AG10803 (cell line): ENCODE measurements at regions not wholly inside any gene's neighbourhood (a gene's known extent, or its start where the extent isn't known, plus 50 kb on each side); places are given as distances from the start of the nearest gene placed in this dataset.

Experiments used
- DNase-seq: peaks from one replicate; pipeline ENCODE4 v3.0.0; 2010; ENCODE audit warnings: low read depth
- H3K4me3 ChIP-seq: 2 replicates; pipeline ENCODE4 v1.5.1; 2011; ENCODE audit warnings: mild to moderate bottlenecking, low read length, control low read depth
- TF ChIP-seq, protein P1 (sequence below): conservative IDR thresholded peaks from 2 replicates; pipeline ENCODE4 v1.5.1; 2011; ENCODE audit warnings: mild to moderate bottlenecking, low read length, control low read depth, inconsistent platforms

- no peak for DNase-seq
- no peak overlapping the region for H3K4me3 ChIP-seq
- TF ChIP-seq, protein P1, sequence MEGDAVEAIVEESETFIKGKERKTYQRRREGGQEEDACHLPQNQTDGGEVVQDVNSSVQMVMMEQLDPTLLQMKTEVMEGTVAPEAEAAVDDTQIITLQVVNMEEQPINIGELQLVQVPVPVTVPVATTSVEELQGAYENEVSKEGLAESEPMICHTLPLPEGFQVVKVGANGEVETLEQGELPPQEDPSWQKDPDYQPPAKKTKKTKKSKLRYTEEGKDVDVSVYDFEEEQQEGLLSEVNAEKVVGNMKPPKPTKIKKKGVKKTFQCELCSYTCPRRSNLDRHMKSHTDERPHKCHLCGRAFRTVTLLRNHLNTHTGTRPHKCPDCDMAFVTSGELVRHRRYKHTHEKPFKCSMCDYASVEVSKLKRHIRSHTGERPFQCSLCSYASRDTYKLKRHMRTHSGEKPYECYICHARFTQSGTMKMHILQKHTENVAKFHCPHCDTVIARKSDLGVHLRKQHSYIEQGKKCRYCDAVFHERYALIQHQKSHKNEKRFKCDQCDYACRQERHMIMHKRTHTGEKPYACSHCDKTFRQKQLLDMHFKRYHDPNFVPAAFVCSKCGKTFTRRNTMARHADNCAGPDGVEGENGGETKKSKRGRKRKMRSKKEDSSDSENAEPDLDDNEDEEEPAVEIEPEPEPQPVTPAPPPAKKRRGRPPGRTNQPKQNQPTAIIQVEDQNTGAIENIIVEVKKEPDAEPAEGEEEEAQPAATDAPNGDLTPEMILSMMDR, result no peak
These were observed 85.8 kb upstream of the PRNP start for GRCh38 chr20:4600308-4601014.

GRCh38 chr20:4597215-4597614 lies 89.0 kb upstream of the PRNP start:
- no peak overlapping the region for H3K4me3 ChIP-seq
- no peak for DNase-seq
- TF ChIP-seq, protein P1, result no peak

DNA sequence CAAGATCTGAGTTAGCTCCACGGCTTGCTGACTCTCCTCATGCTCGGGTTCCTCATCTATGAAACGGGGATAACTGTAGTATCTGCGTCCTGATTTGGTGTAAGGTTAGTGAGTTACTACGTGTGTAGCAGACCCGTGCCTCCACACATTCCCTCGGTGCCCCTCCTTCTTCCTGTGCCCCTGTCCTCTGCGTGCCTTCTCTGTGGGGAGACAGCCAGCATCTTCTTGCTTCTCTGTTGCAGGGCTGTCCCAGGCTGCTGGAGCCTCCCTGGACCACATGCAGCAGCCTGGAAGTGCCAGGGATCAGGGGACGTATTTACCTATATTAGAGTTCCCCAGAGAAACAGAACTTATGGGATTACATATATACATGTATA lies 93.1 kb upstream of the PRNP start:
- DNase-seq, result no peak
- TF ChIP-seq, protein P1, result no peak
- no peak overlapping the region for H3K4me3 ChIP-seq

DNA sequence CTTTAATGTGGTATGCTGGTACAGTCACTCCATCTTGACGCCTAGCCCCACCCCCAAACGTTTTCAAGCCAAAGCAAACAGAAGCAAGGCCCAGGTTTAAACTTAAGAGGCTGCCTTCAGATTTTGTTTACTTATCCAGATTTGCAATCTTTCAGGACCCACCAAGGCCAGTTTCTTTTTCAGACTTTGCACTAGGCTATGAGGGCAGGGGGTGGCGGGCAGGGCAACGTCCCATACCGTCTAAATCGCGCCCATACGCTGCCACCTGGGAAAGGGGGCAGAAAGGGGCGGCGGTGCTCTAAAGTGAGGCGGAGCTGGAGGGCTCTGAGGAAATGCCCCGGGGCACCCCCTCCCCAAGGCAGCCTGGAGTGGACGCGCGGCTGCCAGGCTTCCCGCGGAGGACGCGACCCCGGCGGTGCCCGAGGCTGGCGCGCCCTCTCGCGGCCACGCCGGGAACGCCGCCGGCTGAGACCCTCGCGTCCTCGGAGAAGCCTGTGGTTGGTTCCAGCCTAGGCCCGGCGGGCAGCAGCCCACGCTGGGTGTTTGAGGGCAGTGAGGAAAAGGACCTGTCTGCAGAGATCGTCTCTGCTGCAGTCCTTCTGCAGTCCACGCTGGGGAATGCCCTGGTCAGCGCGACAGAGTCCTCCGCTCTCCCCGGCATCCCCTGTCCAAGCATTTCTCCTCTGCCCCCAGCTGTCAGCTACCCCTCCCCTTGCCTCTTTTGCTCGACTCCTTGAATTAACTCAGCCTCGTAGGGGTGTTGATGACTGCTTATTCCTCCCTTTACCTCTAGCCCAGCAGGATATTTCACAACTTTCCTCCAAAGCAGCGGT lies 93.7 kb upstream of the PRNP start:
- peak; percentile 33 for DNase-seq
- peak overlapping the region; percentile 59 for H3K4me3 ChIP-seq
- TF ChIP-seq, protein P1, result peak; percentile 52

GRCh38 chr20:4591975-4592315 lies 94.3 kb upstream of the PRNP start:
- H3K4me3 ChIP-seq, result peak overlapping the region; percentile 59; the same call in 1 of the 2 replicates
- no peak for DNase-seq
- TF ChIP-seq, protein P1, result no peak

DNA sequence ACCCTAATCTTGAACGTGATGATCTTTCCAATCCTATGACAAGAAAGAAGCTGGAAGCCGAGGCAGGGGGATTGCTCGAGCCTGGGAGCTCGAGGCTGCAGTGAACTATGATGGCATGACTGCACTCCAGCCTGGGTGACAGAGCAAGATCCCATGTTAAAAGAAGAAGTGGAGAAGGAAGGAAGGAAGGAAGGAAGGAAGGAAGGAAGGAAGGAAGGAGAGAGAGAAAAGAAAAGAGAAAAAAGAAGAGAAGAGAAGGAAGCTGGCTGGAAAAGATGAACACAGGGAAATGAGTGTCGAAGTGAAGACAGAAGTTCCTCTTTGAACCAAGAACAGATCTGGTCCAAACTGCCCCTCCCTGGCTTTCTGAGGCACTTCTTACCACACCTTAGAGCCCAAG lies 100.5 kb upstream of the PRNP start:
- DNase-seq, result no peak
- no peak overlapping the region for H3K4me3 ChIP-seq
- TF ChIP-seq, protein P1, result no peak

DNA sequence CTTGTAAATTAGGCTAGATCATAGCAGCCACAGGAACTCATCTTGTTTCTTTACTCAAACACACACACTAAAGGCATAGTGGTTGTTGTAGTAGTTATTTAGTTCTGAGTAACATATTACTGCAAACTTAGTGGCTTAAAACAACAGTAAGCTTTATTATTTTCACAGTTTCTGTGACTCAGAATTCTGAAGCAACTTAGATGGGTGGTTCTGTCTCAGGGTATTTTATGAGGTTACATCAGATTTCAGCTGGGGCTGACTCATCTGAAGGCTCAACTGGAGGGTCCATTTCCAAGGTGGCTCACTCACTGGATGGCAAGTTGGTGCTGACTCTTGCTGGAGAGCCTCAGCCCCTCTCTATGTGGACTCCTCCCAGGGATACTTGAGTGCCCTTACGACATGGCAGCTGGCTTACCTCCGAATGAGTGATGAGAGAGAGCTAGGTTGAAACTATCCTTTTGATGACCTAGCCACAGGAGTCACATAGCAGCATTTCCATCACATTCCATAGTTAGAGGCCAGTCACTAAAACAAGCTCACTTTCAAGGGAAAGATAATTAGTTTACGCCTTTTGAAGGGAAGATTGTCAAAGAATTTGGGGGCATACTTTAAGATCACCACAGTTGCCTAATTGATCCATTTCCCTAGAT lies 101.0 kb upstream of the PRNP start:
- TF ChIP-seq, protein P1, result no peak
- DNase-seq, result peak; percentile 88
- H3K4me3 ChIP-seq, result no peak overlapping the region
